Right lobe of liver (tissue), 4 donors: ENCODE measurements at regions not wholly inside any gene's neighbourhood (a gene's known extent, or its start where the extent isn't known, plus 50 kb on each side); places are given as distances from the start of the nearest gene placed in this dataset.

Source experiments
- CTCF ChIP-seq, 4 donors: fragments of 200-600 bp in 3 of 4; fragments of 450-650 bp in 1 of 4; IDR thresholded peaks; one replicate each; pipeline versions ENCODE4 v1.5.1 to v1.8.0; 2016 to 2022; ENCODE audit warnings: antibody characterized with exemption in 4 of 4, mild to moderate bottlenecking in 2 of 4
- POLR2A ChIP-seq: fragments of 450-650 bp; IDR thresholded peaks from one replicate; pipeline ENCODE4 v1.6.1; 2017; ENCODE audit warnings: antibody characterized with exemption, mild to moderate bottlenecking
- donor health status: DM: no; HTN: no; CAD: no.
- donor health status: DM: no; HTN: no; CAD: no.
- donor health status: DM: no; HTN: yes; CAD: no.

- TF ChIP-seq POLR2A, result no peak
- no peak for TF ChIP-seq CTCF (IDR thresholded peaks at IDR 0.05)
Measured at GRCh38 chr14:27187136-27187535, 589.3 kb upstream of the NOVA1 start.
